OCI-LY7 (cell line): ENCODE measurements at regions not wholly inside any gene's neighbourhood (a gene's known extent, or its start where the extent isn't known, plus 50 kb on each side); places are given as distances from the start of the nearest gene placed in this dataset.

Experiments
- BruUV-seq: library from RNA; stranded (reverse); fragments of 400-500 nt; replicated peaks from 2 replicates; lab custom pipeline; 2021; lab: Mats Ljungman, UMichigan
- CTCF ChIA-PET: fragments of 300-600 bp; sonication (Branson Sonifier 250); formaldehyde crosslinking; loops from one replicate; lab custom pipeline; 2022; ENCODE audit warnings: antibody characterized with exemption; ENCODE audit not compliant: unreplicated experiment; lab: Charles Lee
- POLR2A ChIA-PET: fragments of 300-600 bp; sonication (Branson Sonifier 250); formaldehyde crosslinking; loops from one replicate; lab custom pipeline; 2022; ENCODE audit warnings: antibody characterized with exemption; lab: Charles Lee
- DNase-seq: peaks from one replicate; pipeline ENCODE4 v3.0.0-alpha.2; 2015; ENCODE audit warnings: low spot score
- H2AFZ ChIP-seq: fragments of 200-600 bp; sonication (generic), shearing (Covaris generic); 2 replicates; pipeline ENCODE4 v1.6.1; 2014; ENCODE audit warnings: mild to moderate bottlenecking, antibody characterized with exemption, low read length, moderate library complexity
- H3K27ac ChIP-seq: fragments of 200-600 bp; sonication (generic); 2 replicates; pipeline ENCODE4 v1.5.1; 2014; ENCODE audit warnings: mixed run types, low read depth, mild to moderate bottlenecking, moderate library complexity, low read length, inconsistent platforms; ENCODE audit not compliant: poor library complexity, severe bottlenecking
- H3K36me3 ChIP-seq: fragments of 200-600 bp; sonication (generic); 2 replicates; pipeline ENCODE4 v1.6.1; 2014; ENCODE audit warnings: mild to moderate bottlenecking, antibody characterized with exemption, low read length, moderate library complexity, mixed read lengths; ENCODE audit not compliant: insufficient read depth
- H3K4me1 ChIP-seq: fragments of 200-600 bp; sonication (generic); 2 replicates; pipeline ENCODE4 v1.5.1; 2014; ENCODE audit warnings: mild to moderate bottlenecking, low read length; ENCODE audit not compliant: insufficient read depth, poor library complexity, severe bottlenecking
- H3K4me2 ChIP-seq: fragments of 200-600 bp; sonication (generic); 2 replicates; pipeline ENCODE4 v1.6.1; 2014; ENCODE audit warnings: mild to moderate bottlenecking, low read length
- H3K4me3 ChIP-seq: fragments of 200-600 bp; sonication (generic); 2 replicates; pipeline ENCODE4 v1.5.1; 2014; ENCODE audit warnings: mild to moderate bottlenecking, low read depth, low read length; ENCODE audit not compliant: poor library complexity, severe bottlenecking
- H3K79me2 ChIP-seq: fragments of 200-600 bp; sonication (generic); 2 replicates; pipeline ENCODE4 v1.6.1; 2016; ENCODE audit warnings: low read depth, mild to moderate bottlenecking, low read length, moderate library complexity, mixed read lengths; ENCODE audit not compliant: insufficient read depth
- H3K9me2 ChIP-seq: fragments of 200-600 bp; sonication (generic); 2 replicates; pipeline ENCODE4 v1.6.1; 2016; ENCODE audit warnings: mild to moderate bottlenecking, low read length, mixed read lengths; ENCODE audit not compliant: insufficient read depth
- H3K9me3 ChIP-seq: fragments of 200-600 bp; sonication (generic); 2 replicates; pipeline ENCODE4 v1.6.1; 2014; ENCODE audit warnings: mild to moderate bottlenecking, mixed run types, low read length, mixed read lengths
- H4K20me1 ChIP-seq: fragments of 200-600 bp; sonication (generic); 2 replicates; pipeline ENCODE4 v1.6.1; 2014; ENCODE audit warnings: mild to moderate bottlenecking, antibody characterized with exemption, low read length, moderate library complexity, mixed read lengths; ENCODE audit not compliant: insufficient read depth
- CTCF ChIP-seq: fragments of 200-600 bp; sonication (generic); conservative IDR thresholded peaks from 2 replicates; pipeline ENCODE4 v1.5.1; 2014; ENCODE audit warnings: mild to moderate bottlenecking, antibody characterized with exemption, low read length, moderate library complexity, mixed read lengths
- EZH2phosphoT487 ChIP-seq: fragments of 200-600 bp; sonication (generic); IDR thresholded peaks from 2 replicates; pipeline ENCODE4 v1.6.1; 2018; ENCODE audit warnings: low read depth, borderline replicate concordance, mild to moderate bottlenecking, mixed run types, antibody characterized with exemption, low read length, moderate library complexity, mixed read lengths
- intact Hi-C: fragments of 100-400 bp; cut with micrococcal nuclease; formaldehyde crosslinking; loops from one replicate; pipeline ENCODE4 v1.10.0; 2022; ENCODE audit not compliant: unreplicated experiment

GRCh38 chrX:39802354-39802753, 295.4 kb downstream of the BCOR start:
- CTCF ChIA-PET: no interaction called here

GRCh38 chrX:39802908-39803307, 294.9 kb downstream of the BCOR start:
- no peaks in the 10 kb centered on the region for H3K9me3 ChIP-seq
- CTCF ChIA-PET: no interaction called here
- TF ChIP-seq EZH2phosphoT487 (no peak), CTCF (no peak)

More at GRCh38 chrX:39802354-39802753, 295.4 kb downstream of the BCOR start:
- H3K79me2 ChIP-seq: no peaks in the 10 kb centered on the region
- H3K9me3 ChIP-seq: no peaks in the 10 kb centered on the region
- TF ChIP-seq CTCF (no peak), EZH2phosphoT487 (no peak)
- H3K9me2 ChIP-seq: no peaks in the 10 kb centered on the region
- no peak overlapping the region for H3K4me2 ChIP-seq
- H4K20me1 ChIP-seq: no peaks in the 10 kb centered on the region
- no peak overlapping the region for H3K27ac ChIP-seq
- H2AFZ ChIP-seq: no peak overlapping the region
- no peak overlapping the region for H3K4me3 ChIP-seq
- intact Hi-C loops: no loop called here
- DNase-seq: no peak
- POLR2A ChIA-PET: interaction anchor here (0.5 kb wide), 1 partner anchor 214 kb away, joined by 4 read pairs; no protein-coding TSS in a partner anchor
- BruUV-seq: no TSS peak
- H3K4me1 ChIP-seq: no peaks in the 10 kb centered on the region
- H3K36me3 ChIP-seq: no peaks in the 10 kb centered on the region

GRCh38 chrX:39805022-39805421, 292.7 kb downstream of the BCOR start:
- Histone ChIP-seq H3K4me2 (no peak overlapping the region), H2AFZ (no peak overlapping the region), H3K36me3 (no peaks in the 10 kb centered on the region), H3K4me3 (no peak overlapping the region), H4K20me1 (no peaks in the 10 kb centered on the region), H3K79me2 (no peaks in the 10 kb centered on the region), H3K9me2 (no peaks in the 10 kb centered on the region), H3K9me3 (no peaks in the 10 kb centered on the region), H3K27ac (no peak overlapping the region), H3K4me1 (no peaks in the 10 kb centered on the region)
- ChIA-PET POLR2A (no interaction called here), CTCF (no interaction called here)
- no peak for DNase-seq
- intact Hi-C loops: no loop called here
- TF ChIP-seq EZH2phosphoT487 (no peak), CTCF (no peak)
- BruUV-seq: no TSS peak

More at GRCh38 chrX:39802908-39803307, 294.9 kb downstream of the BCOR start:
- H2AFZ ChIP-seq: no peak overlapping the region
- POLR2A ChIA-PET: interaction anchor here (0.5 kb wide), 1 partner anchor 214 kb away, joined by 4 read pairs; no protein-coding TSS in a partner anchor
- H3K36me3 ChIP-seq: no peaks in the 10 kb centered on the region
- no peak for DNase-seq
- H3K27ac ChIP-seq: no peak overlapping the region
- H3K9me2 ChIP-seq: no peaks in the 10 kb centered on the region
- H4K20me1 ChIP-seq: no peaks in the 10 kb centered on the region
- no TSS peak for BruUV-seq
- H3K4me3 ChIP-seq: no peak overlapping the region
- no peaks in the 10 kb centered on the region for H3K4me1 ChIP-seq
- no peak overlapping the region for H3K4me2 ChIP-seq
- H3K79me2 ChIP-seq: no peaks in the 10 kb centered on the region
- intact Hi-C loops: no loop called here
